HepG2 (cell line): ENCODE measurements at regions not wholly inside any gene's neighbourhood (a gene's known extent, or its start where the extent isn't known, plus 50 kb on each side); places are given as distances from the start of the nearest gene placed in this dataset.

Experiments
- ATAC-seq: fragments of 200-7000 bp; cut with Tn5 transposase; 3 replicates; pipeline ENCODE4 v1.9.1; 2020; ENCODE audit warnings: mild to moderate bottlenecking, moderate library complexity
- BruUV-seq: library from RNA; stranded (reverse); fragments of 400-500 nt; replicated peaks from 2 replicates; lab custom pipeline; 2021; lab: Mats Ljungman, UMichigan
- CTCF ChIA-PET: fragments of 300-600 bp; formaldehyde crosslinking; extraction: SDS; loops from one replicate; lab custom pipeline; 2021; ENCODE audit warnings: low total read pairs, inconsistent platforms, low intra/inter-chr PET ratio; lab: Yijun Ruan, JAX
- POLR2A ChIA-PET: fragments of 350-600 bp; sonication (Branson Sonifier 250); formaldehyde crosslinking; loops from one replicate; lab custom pipeline; 2020; ENCODE audit warnings: antibody characterized with exemption, inconsistent platforms; lab: Yijun Ruan, JAX
- DNase-seq: peaks from one replicate; pipeline ENCODE4 v3.0.0-alpha.2; 2015; ENCODE audit warnings: low spot score
- FAIRE-seq: peaks from 3 replicates; lab custom pipeline; 2011; peaks lifted over from hg19 to GRCh38; lab: Jason Lieb, UNC
- H2AFZ ChIP-seq: one replicate; pipeline ENCODE4 v1.6.1; 2011; ENCODE audit warnings: low read length, inconsistent platforms
- H3K27ac ChIP-seq: fragments of 300-600 bp; 3 replicates; pipeline ENCODE4 v1.8.0; 2011; ENCODE audit warnings: mixed run types, mild to moderate bottlenecking, mixed read lengths, low read length, inconsistent platforms; ENCODE audit not compliant: insufficient read depth; ENCODE audit errors: extremely low read length
- H3K27me3 ChIP-seq, 2 experiments: fragments of 200-600 bp in 1 of 2; 2 replicates in 1 of 2; 3 replicates in 1 of 2; pipeline versions ENCODE4 v1.6.0 to v1.8.0; 2011; ENCODE audit warnings: low read length in 2 of 2, mild to moderate bottlenecking in 2 of 2, moderate library complexity in 2 of 2, inconsistent platforms in 1 of 2; ENCODE audit not compliant: insufficient read depth in 2 of 2, control insufficient read depth in 1 of 2
- H3K36me3 ChIP-seq, 2 experiments: fragments of 200-600 bp in 1 of 2; replicated peaks in 1 of 2; 2 replicates in 1 of 2; 3 replicates in 1 of 2; pipeline versions ENCODE4 v1.5.1 to v1.8.0; 2011; ENCODE audit warnings: low read length in 2 of 2, inconsistent platforms in 1 of 2; ENCODE audit not compliant: insufficient read depth in 2 of 2, control insufficient read depth in 1 of 2
- H3K4me1 ChIP-seq: 2 replicates; pipeline ENCODE4 v1.5.1; 2012; ENCODE audit warnings: low read length, inconsistent platforms; ENCODE audit not compliant: insufficient read depth
- H3K4me2 ChIP-seq: 2 replicates; pipeline ENCODE4 v1.6.0; 2011; ENCODE audit warnings: low read depth, low read length, inconsistent platforms
- H3K4me3 ChIP-seq, 3 experiments: fragments of 200-600 bp in 1 of 3; sonication (generic), shearing (Covaris generic) in 1 of 3; replicated peaks in 1 of 3; 2 replicates each; pipeline ENCODE4 v1.5.1; 2011 to 2016; ENCODE audit warnings: low read length in 3 of 3, inconsistent platforms in 2 of 3, low read depth in 2 of 3, mild to moderate bottlenecking in 2 of 3, control low read depth in 1 of 3, mixed read lengths in 1 of 3; ENCODE audit not compliant: insufficient read depth in 1 of 3
- H3K79me2 ChIP-seq: one replicate; pipeline ENCODE4 v1.6.1; 2011; ENCODE audit warnings: low read length, inconsistent platforms; ENCODE audit not compliant: insufficient read depth
- H3K9ac ChIP-seq: 2 replicates; pipeline ENCODE4 v1.6.0; 2011; ENCODE audit warnings: mild to moderate bottlenecking, low read depth, low read length, inconsistent platforms; ENCODE audit not compliant: insufficient read depth
- H3K9me3 ChIP-seq: 2 replicates; pipeline ENCODE4 v1.5.1; 2012; ENCODE audit warnings: mild to moderate bottlenecking, low read length
- H4K20me1 ChIP-seq: 2 replicates; pipeline ENCODE4 v1.6.0; 2011; ENCODE audit warnings: inconsistent platforms, mild to moderate bottlenecking, low read length, moderate library complexity; ENCODE audit not compliant: insufficient read depth
- ATF7-NPFF ChIP-seq: sonication (generic); formaldehyde crosslinking; IDR thresholded peaks from 2 replicates; pipeline ENCODE4 v1.8.1; 2023; ENCODE audit warnings: mild to moderate bottlenecking, low read depth, missing genetic modification reagents, moderate library complexity
- BRD4 ChIP-seq: sonication (generic); formaldehyde crosslinking; IDR thresholded peaks from 2 replicates; pipeline ENCODE4 v1.4.0; 2020; ENCODE audit warnings: missing genetic modification reagents
- CEBPZ ChIP-seq: IDR thresholded peaks from 2 replicates; pipeline ENCODE4 v1.6.1; 2012; ENCODE audit warnings: low read length, improper control_type of control experiment
- CENPT ChIP-seq: sonication (generic); formaldehyde crosslinking; IDR thresholded peaks from 2 replicates; pipeline ENCODE4 v1.8.0; 2022; ENCODE audit warnings: low read depth, mild to moderate bottlenecking, moderate library complexity, missing genetic modification reagents
- MAF1 ChIP-seq: sonication (generic); formaldehyde crosslinking; IDR thresholded peaks from 2 replicates; pipeline ENCODE4 v1.5.0; 2020; ENCODE audit warnings: missing genetic modification reagents, borderline replicate concordance
- MTA1 ChIP-seq: sonication (generic); formaldehyde crosslinking; IDR thresholded peaks from 2 replicates; pipeline ENCODE4 v1.4.0; 2020; ENCODE audit warnings: missing genetic modification reagents, mild to moderate bottlenecking, borderline replicate concordance
- MYC ChIP-seq: sonication (generic); formaldehyde crosslinking; IDR thresholded peaks from 2 replicates; pipeline ENCODE4 v1.9.0; 2021; ENCODE audit warnings: missing genetic modification reagents, borderline replicate concordance
- SP140L ChIP-seq: sonication (generic); formaldehyde crosslinking; IDR thresholded peaks from 2 replicates; pipeline ENCODE4 v1.4.0; 2020; ENCODE audit warnings: missing genetic modification reagents, borderline replicate concordance
- TFAP4 ChIP-seq: sonication (generic); IDR thresholded peaks from 2 replicates; pipeline ENCODE4 v1.6.1; 2016; ENCODE audit warnings: low read depth, borderline replicate concordance
- TRAFD1 ChIP-seq: sonication (generic); formaldehyde crosslinking; IDR thresholded peaks from 2 replicates; pipeline ENCODE4 v1.5.1; 2020; ENCODE audit warnings: missing genetic modification reagents, mild to moderate bottlenecking, borderline replicate concordance
- ZC3H13 ChIP-seq: sonication (generic); formaldehyde crosslinking; IDR thresholded peaks from 2 replicates; pipeline ENCODE4 v1.8.1; 2023; ENCODE audit warnings: mild to moderate bottlenecking, missing genetic modification reagents, moderate library complexity
- ZFP36L1 ChIP-seq: sonication (generic); formaldehyde crosslinking; IDR thresholded peaks from 2 replicates; pipeline ENCODE4 v1.8.0; 2022; ENCODE audit warnings: mild to moderate bottlenecking, missing genetic modification reagents, moderate library complexity
- ZNF317 ChIP-seq: sonication (generic); formaldehyde crosslinking; IDR thresholded peaks from 2 replicates; pipeline ENCODE4 v1.5.0; 2020; ENCODE audit warnings: mild to moderate bottlenecking, missing genetic modification reagents
- ZNF335 ChIP-seq: sonication (generic); formaldehyde crosslinking; IDR thresholded peaks from 2 replicates; pipeline ENCODE4 v1.4.0; 2020; ENCODE audit warnings: missing genetic modification reagents
- ZNF503 ChIP-seq: sonication (generic); formaldehyde crosslinking; IDR thresholded peaks from 2 replicates; pipeline ENCODE4 v1.4.0; 2020; ENCODE audit warnings: missing genetic modification reagents
- ZNF747 ChIP-seq: sonication (generic); formaldehyde crosslinking; IDR thresholded peaks from 2 replicates; pipeline ENCODE4 v1.8.1; 2023; ENCODE audit warnings: missing genetic modification reagents, mild to moderate bottlenecking, borderline replicate concordance
- ZSCAN12 ChIP-seq: sonication (generic); formaldehyde crosslinking; IDR thresholded peaks from 2 replicates; pipeline ENCODE4 v1.9.0; 2021; ENCODE audit warnings: mild to moderate bottlenecking, missing genetic modification reagents
- WGBS: methylation state at CpG from one replicate; pipeline ENCODE4 v1.1.6; 2017; ENCODE audit warnings: low lambda C conversion rate; 5-methylcytosine and 5-hydroxymethylcytosine counted together
- in situ Hi-C: cut with HindIII; loops from 2 replicates; pipeline ENCODE4 v1.10.0; 2017; ENCODE audit warnings: low pct_unique_long_range_greater_than_20kb; ENCODE audit not compliant: extremely low pct_ligation_motif_present
- intact Hi-C: fragments of 100-400 bp; cut with micrococcal nuclease; formaldehyde crosslinking; loops from one replicate; pipeline ENCODE4 v1.10.0; 2022; ENCODE audit not compliant: unreplicated experiment

- TF ChIP-seq TFAP4 (no peak), ZNF503 (CRISPR knock-in tag) (no peak), CENPT (CRISPR knock-in tag) (no peak)
These were observed 366.7 kb upstream of the RPS6KA3 start (continued) for GRCh38 chrX:20633451-20633850.

- intact Hi-C loops = no loop called here
- Histone ChIP-seq H3K27ac (no peak overlapping the region), H4K20me1 (no peaks in the 10 kb centered on the region), H3K4me1 (no peaks in the 10 kb centered on the region), H3K9ac (no peak overlapping the region), H3K4me2 (no peak overlapping the region), H3K79me2 (no peaks in the 10 kb centered on the region), H3K4me3 (no peak overlapping the region), H3K27me3 (no peaks in the 10 kb centered on the region), H3K36me3 (no peaks in the 10 kb centered on the region), H2AFZ (no peak overlapping the region), H3K9me3 (no peaks in the 10 kb centered on the region)
- in situ Hi-C loops = no loop called here
- no TSS peak for BruUV-seq
- FAIRE-seq = no peak
- POLR2A ChIA-PET = no interaction called here
- ATAC-seq = no peak
- CTCF ChIA-PET = no interaction called here
- WGBS = 14% methylated on average over 2 of the region's 2 CpGs
- DNase-seq = no peak
- TF ChIP-seq ATF7-NPFF (CRISPR knock-in tag) (no peak), MYC (CRISPR knock-in tag) (no peak), CEBPZ (no peak), ZNF747 (CRISPR knock-in tag) (no peak), ZFP36L1 (CRISPR knock-in tag) (no peak), MTA1 (CRISPR knock-in tag) (no peak), ZNF335 (CRISPR knock-in tag) (no peak), ZC3H13 (CRISPR knock-in tag) (no peak), ZSCAN12 (no peak), SP140L (CRISPR knock-in tag) (no peak), TRAFD1 (CRISPR knock-in tag) (no peak), MAF1 (CRISPR knock-in tag) (no peak), BRD4 (CRISPR knock-in tag) (no peak), ZNF317 (CRISPR knock-in tag) (no peak)
These were observed 356.7 kb upstream of the RPS6KA3 start for GRCh38 chrX:20623448-20623847.
